SU-DHL-6 (cell line): ENCODE measurements at regions not wholly inside any gene's neighbourhood (a gene's known extent, or its start where the extent isn't known, plus 50 kb on each side); places are given as distances from the start of the nearest gene placed in this dataset.

Experiments
- EZH2phosphoT487 ChIP-seq: fragments of 200-600 bp; sonication (generic), shearing (Covaris generic); conservative IDR thresholded peaks from 2 replicates; pipeline ENCODE4 v1.6.1; 2018; ENCODE audit warnings: mild to moderate bottlenecking, antibody characterized with exemption, low read length, moderate library complexity, mixed read lengths
- TF ChIP-seq, protein P1 (sequence below): fragments of 200-600 bp; sonication (generic); IDR thresholded peaks from one replicate; pipeline ENCODE4 v1.5.1; 2017; ENCODE audit warnings: antibody characterized with exemption, mild to moderate bottlenecking, low read length, moderate library complexity; ENCODE audit not compliant: insufficient read depth, poor library complexity, severe bottlenecking

DNA sequence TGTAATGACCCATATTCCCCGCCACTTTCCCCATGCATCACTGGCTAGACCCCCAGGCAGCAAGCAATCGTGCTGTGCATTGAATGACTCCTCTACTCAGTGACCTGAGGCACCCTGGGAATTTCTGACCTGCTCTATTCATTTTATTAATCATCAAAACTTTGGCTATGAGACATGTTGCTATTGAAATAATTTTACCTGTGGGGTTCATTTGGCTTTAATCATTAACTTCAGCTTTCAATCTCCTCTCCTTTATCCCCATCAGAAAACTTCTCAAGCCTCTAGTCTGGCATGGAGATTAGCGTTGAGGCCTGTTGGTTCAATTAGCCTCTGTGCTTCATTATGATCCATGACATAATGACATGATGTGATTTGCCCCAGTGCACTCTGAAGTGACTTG, 429.0 kb downstream of the ZNF608 start:
- TF ChIP-seq, protein P1, sequence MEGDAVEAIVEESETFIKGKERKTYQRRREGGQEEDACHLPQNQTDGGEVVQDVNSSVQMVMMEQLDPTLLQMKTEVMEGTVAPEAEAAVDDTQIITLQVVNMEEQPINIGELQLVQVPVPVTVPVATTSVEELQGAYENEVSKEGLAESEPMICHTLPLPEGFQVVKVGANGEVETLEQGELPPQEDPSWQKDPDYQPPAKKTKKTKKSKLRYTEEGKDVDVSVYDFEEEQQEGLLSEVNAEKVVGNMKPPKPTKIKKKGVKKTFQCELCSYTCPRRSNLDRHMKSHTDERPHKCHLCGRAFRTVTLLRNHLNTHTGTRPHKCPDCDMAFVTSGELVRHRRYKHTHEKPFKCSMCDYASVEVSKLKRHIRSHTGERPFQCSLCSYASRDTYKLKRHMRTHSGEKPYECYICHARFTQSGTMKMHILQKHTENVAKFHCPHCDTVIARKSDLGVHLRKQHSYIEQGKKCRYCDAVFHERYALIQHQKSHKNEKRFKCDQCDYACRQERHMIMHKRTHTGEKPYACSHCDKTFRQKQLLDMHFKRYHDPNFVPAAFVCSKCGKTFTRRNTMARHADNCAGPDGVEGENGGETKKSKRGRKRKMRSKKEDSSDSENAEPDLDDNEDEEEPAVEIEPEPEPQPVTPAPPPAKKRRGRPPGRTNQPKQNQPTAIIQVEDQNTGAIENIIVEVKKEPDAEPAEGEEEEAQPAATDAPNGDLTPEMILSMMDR, result no peak
- no peak for TF ChIP-seq EZH2phosphoT487
